SK-N-SH (cell line): ENCODE measurements at regions not wholly inside any gene's neighbourhood (a gene's known extent, or its start where the extent isn't known, plus 50 kb on each side); places are given as distances from the start of the nearest gene placed in this dataset.

Source experiments
- CTCF ChIA-PET: fragments of 300-600, 350-600 bp; formaldehyde crosslinking; extraction: SDS; loops from one replicate; lab custom pipeline; 2021; lab: Yijun Ruan, JAX
- POLR2A ChIA-PET: fragments of 350-600 bp; sonication (Branson Sonifier 250); formaldehyde crosslinking; extraction: SDS; loops from one replicate; lab custom pipeline; 2020; ENCODE audit warnings: antibody characterized with exemption, inconsistent platforms; lab: Yijun Ruan, JAX
- DNase-seq: peaks from one replicate; pipeline ENCODE4 v3.0.0; 2012
- H2AFZ ChIP-seq: fragments of 200-600 bp; sonication (generic); 2 replicates; pipeline ENCODE4 v1.8.1; 2016; ENCODE audit warnings: antibody characterized with exemption, mild to moderate bottlenecking, low read depth
- H3F3A ChIP-seq: fragments of 200-600 bp; sonication (generic); replicated peaks from 2 replicates; pipeline ENCODE3; 2016; ENCODE audit warnings: antibody characterized with exemption, mild to moderate bottlenecking; ENCODE audit not compliant: insufficient read depth
- H3K27ac ChIP-seq, 2 experiments: fragments of 200-500 bp in 1 of 2; fragments of 200-600 bp in 1 of 2; sonication (Bioruptor generic) in 1 of 2; sonication (generic), shearing (Covaris generic) in 1 of 2; 2 replicates each; pipeline versions ENCODE4 v1.5.1 to v1.6.1; 2014 to 2016; ENCODE audit warnings: low read depth in 2 of 2, inconsistent platforms in 1 of 2, low read length in 1 of 2, mild to moderate bottlenecking in 1 of 2, mixed read lengths in 1 of 2
- H3K27me3 ChIP-seq: fragments of 200-600 bp; sonication (generic), shearing (Covaris generic); 2 replicates; pipeline ENCODE4 v1.6.1; 2016; ENCODE audit warnings: mixed run types; ENCODE audit not compliant: insufficient read depth
- H3K36me3 ChIP-seq, 2 experiments: fragments of 200-500 bp in 1 of 2; fragments of 200-600 bp in 1 of 2; sonication (Bioruptor generic) in 1 of 2; sonication (generic) in 1 of 2; replicated peaks in 1 of 2; 2 replicates each; pipeline versions ENCODE3 to v1.5.1; 2014 to 2016; ENCODE audit warnings: low read length in 1 of 2, mild to moderate bottlenecking in 1 of 2; ENCODE audit not compliant: insufficient read depth in 2 of 2, control insufficient read depth in 1 of 2
- H3K4me1 ChIP-seq, 2 experiments: fragments of 200-500 bp in 1 of 2; fragments of 200-600 bp in 1 of 2; sonication (Bioruptor generic) in 1 of 2; sonication (generic), shearing (Covaris generic) in 1 of 2; 2 replicates each; pipeline versions ENCODE4 v1.5.1 to v1.6.1; 2014 to 2016; ENCODE audit warnings: low read depth in 1 of 2, low read length in 1 of 2, mixed run types in 1 of 2; ENCODE audit not compliant: insufficient read depth in 2 of 2, control insufficient read depth in 1 of 2
- H3K4me2 ChIP-seq: fragments of 200-600 bp; sonication (generic), shearing (Covaris generic); 2 replicates; pipeline ENCODE4 v1.6.1; 2017; ENCODE audit warnings: mixed run types
- H3K4me3 ChIP-seq, 2 experiments: fragments of 200-500 bp in 1 of 2; fragments of 200-600 bp in 1 of 2; sonication (Bioruptor generic) in 1 of 2; sonication (generic), shearing (Covaris generic) in 1 of 2; 2 replicates each; pipeline versions ENCODE4 v1.5.1 to v1.8.1; 2014 to 2016; ENCODE audit warnings: low read depth in 2 of 2, inconsistent platforms in 1 of 2, low read length in 1 of 2, mild to moderate bottlenecking in 1 of 2, mixed read lengths in 1 of 2, moderate library complexity in 1 of 2
- H3K79me2 ChIP-seq: fragments of 200-600 bp; sonication (generic); 2 replicates; pipeline ENCODE4 v1.8.1; 2017; ENCODE audit warnings: mild to moderate bottlenecking; ENCODE audit not compliant: insufficient read depth
- H3K9ac ChIP-seq: fragments of 200-600 bp; sonication (generic); 2 replicates; pipeline ENCODE4 v1.6.1; 2017; ENCODE audit warnings: mixed run types
- H3K9me2 ChIP-seq: fragments of 200-600 bp; sonication (generic); 2 replicates; pipeline ENCODE4 v1.6.1; 2017; ENCODE audit warnings: mixed run types
- H3K9me3 ChIP-seq: fragments of 200-600 bp; sonication (generic); 2 replicates; pipeline ENCODE4 v1.6.1; 2017; ENCODE audit warnings: mixed run types, mild to moderate bottlenecking, moderate library complexity
- H4K20me1 ChIP-seq: fragments of 200-600 bp; sonication (generic); 2 replicates; pipeline ENCODE4 v1.6.1; 2017; ENCODE audit warnings: mild to moderate bottlenecking, mixed run types; ENCODE audit not compliant: insufficient read depth
- CHD2 ChIP-seq: fragments of 150-350 bp; IDR thresholded peaks from 2 replicates; pipeline ENCODE4 v1.6.1; 2018; ENCODE audit warnings: low read length; ENCODE audit not compliant: partially characterized antibody
- FOSL2 ChIP-seq: IDR thresholded peaks from 2 replicates; pipeline ENCODE4 v1.4.0; 2012; ENCODE audit warnings: low read depth, mild to moderate bottlenecking, moderate library complexity, borderline replicate concordance
- FOXJ3 ChIP-seq: sonication (generic); formaldehyde crosslinking; IDR thresholded peaks from 2 replicates; pipeline ENCODE4 v1.5.1; 2020; ENCODE audit warnings: mild to moderate bottlenecking, missing genetic modification reagents
- FOXM1 ChIP-seq: IDR thresholded peaks from 2 replicates; pipeline ENCODE4 v1.4.0; 2012; ENCODE audit warnings: low read depth, mild to moderate bottlenecking
- JUND ChIP-seq: IDR thresholded peaks from 2 replicates; pipeline ENCODE4 v1.4.0; 2012
- MEF2A ChIP-seq: IDR thresholded peaks from 2 replicates; pipeline ENCODE4 v1.4.0; 2012; ENCODE audit warnings: low read depth, borderline replicate concordance
- NRF1 ChIP-seq: IDR thresholded peaks from 2 replicates; pipeline ENCODE4 v1.6.1; 2012; ENCODE audit warnings: low read depth, mild to moderate bottlenecking, low read length
- RCOR1 ChIP-seq: fragments of 150-350 bp; IDR thresholded peaks from 2 replicates; pipeline ENCODE4 v1.6.1; 2017; ENCODE audit warnings: antibody characterized with exemption, low read length
- RXRA ChIP-seq: IDR thresholded peaks from 2 replicates; pipeline ENCODE4 v1.4.0; 2012; ENCODE audit warnings: low read depth, mild to moderate bottlenecking, borderline replicate concordance
- TAF1 ChIP-seq: IDR thresholded peaks from 2 replicates; pipeline ENCODE4 v1.6.1; 2012; ENCODE audit warnings: low read depth, mild to moderate bottlenecking, low read length, moderate library complexity, borderline replicate concordance
- YY1 ChIP-seq: IDR thresholded peaks from 2 replicates; pipeline ENCODE4 v1.4.0; 2012; ENCODE audit warnings: low read depth, mild to moderate bottlenecking
- WGBS: methylation state at CpG from one replicate; pipeline ENCODE4 v1.1.6; 2017; ENCODE audit warnings: low lambda C conversion rate; 5-methylcytosine and 5-hydroxymethylcytosine counted together
- TF ChIP-seq, protein P1 (sequence below): IDR thresholded peaks from 2 replicates; pipeline ENCODE4 v1.4.0; 2012; ENCODE audit warnings: low read depth, borderline replicate concordance
- TF ChIP-seq, protein P2 (sequence below): IDR thresholded peaks from 2 replicates; pipeline ENCODE4 v1.6.1; 2012; ENCODE audit warnings: mild to moderate bottlenecking, low read depth, low read length, moderate library complexity
- TF ChIP-seq, protein P3 (sequence below): IDR thresholded peaks from 2 replicates; pipeline ENCODE4 v1.4.0; 2012; ENCODE audit warnings: low read depth

DNA sequence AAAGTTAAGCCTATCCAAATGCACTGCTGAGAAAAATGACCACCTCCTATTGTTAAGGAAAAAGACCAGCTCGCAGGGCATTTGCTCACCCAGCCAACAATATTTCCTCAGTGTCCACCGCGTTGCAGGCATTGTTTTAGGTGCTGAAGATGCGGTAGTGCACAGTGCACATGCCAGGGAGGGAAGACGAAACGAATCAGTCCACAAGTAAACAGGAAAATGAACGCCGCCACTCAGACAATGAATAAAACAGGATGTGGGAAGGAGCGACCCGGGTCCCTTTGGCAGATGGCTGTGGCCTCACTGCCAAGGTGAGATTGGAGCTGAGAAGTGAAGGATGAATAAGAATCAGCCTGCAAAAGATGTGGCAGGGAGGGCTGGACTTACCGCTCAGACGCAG lies 249.2 kb downstream of the FOXL1 start:
- H2AFZ ChIP-seq: no peak overlapping the region
- TF ChIP-seq, protein P1, sequence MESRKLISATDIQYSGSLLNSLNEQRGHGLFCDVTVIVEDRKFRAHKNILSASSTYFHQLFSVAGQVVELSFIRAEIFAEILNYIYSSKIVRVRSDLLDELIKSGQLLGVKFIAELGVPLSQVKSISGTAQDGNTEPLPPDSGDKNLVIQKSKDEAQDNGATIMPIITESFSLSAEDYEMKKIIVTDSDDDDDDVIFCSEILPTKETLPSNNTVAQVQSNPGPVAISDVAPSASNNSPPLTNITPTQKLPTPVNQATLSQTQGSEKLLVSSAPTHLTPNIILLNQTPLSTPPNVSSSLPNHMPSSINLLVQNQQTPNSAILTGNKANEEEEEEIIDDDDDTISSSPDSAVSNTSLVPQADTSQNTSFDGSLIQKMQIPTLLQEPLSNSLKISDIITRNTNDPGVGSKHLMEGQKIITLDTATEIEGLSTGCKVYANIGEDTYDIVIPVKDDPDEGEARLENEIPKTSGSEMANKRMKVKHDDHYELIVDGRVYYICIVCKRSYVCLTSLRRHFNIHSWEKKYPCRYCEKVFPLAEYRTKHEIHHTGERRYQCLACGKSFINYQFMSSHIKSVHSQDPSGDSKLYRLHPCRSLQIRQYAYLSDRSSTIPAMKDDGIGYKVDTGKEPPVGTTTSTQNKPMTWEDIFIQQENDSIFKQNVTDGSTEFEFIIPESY: no peak
- TF ChIP-seq CHD2: no peak
- TF ChIP-seq FOSL2: no peak
- no peak for TF ChIP-seq YY1
- no peak for TF ChIP-seq TAF1
- no peak for TF ChIP-seq RCOR1
- TF ChIP-seq FOXM1: no peak
- no peak for TF ChIP-seq FOXJ3 (CRISPR knock-in tag)
- TF ChIP-seq, protein P2, sequence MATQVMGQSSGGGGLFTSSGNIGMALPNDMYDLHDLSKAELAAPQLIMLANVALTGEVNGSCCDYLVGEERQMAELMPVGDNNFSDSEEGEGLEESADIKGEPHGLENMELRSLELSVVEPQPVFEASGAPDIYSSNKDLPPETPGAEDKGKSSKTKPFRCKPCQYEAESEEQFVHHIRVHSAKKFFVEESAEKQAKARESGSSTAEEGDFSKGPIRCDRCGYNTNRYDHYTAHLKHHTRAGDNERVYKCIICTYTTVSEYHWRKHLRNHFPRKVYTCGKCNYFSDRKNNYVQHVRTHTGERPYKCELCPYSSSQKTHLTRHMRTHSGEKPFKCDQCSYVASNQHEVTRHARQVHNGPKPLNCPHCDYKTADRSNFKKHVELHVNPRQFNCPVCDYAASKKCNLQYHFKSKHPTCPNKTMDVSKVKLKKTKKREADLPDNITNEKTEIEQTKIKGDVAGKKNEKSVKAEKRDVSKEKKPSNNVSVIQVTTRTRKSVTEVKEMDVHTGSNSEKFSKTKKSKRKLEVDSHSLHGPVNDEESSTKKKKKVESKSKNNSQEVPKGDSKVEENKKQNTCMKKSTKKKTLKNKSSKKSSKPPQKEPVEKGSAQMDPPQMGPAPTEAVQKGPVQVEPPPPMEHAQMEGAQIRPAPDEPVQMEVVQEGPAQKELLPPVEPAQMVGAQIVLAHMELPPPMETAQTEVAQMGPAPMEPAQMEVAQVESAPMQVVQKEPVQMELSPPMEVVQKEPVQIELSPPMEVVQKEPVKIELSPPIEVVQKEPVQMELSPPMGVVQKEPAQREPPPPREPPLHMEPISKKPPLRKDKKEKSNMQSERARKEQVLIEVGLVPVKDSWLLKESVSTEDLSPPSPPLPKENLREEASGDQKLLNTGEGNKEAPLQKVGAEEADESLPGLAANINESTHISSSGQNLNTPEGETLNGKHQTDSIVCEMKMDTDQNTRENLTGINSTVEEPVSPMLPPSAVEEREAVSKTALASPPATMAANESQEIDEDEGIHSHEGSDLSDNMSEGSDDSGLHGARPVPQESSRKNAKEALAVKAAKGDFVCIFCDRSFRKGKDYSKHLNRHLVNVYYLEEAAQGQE: no peak
- no peak for TF ChIP-seq RXRA
- no peak for TF ChIP-seq JUND
- no peak for TF ChIP-seq MEF2A
- TF ChIP-seq, protein P3, sequence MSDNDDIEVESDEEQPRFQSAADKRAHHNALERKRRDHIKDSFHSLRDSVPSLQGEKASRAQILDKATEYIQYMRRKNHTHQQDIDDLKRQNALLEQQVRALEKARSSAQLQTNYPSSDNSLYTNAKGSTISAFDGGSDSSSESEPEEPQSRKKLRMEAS: no peak
- no peak for TF ChIP-seq NRF1
- peaks cover 92% of the 10 kb centered on the region for H3K27me3 ChIP-seq
- no peak overlapping the region for H3K4me3 ChIP-seq
- no peaks in the 10 kb centered on the region for H3K9me2 ChIP-seq
- H3K9ac ChIP-seq: no peak overlapping the region
- ChIA-PET POLR2A (no interaction called here), CTCF (no interaction called here)
- no peak overlapping the region for H3K27ac ChIP-seq
- no peak for DNase-seq
- H4K20me1 ChIP-seq: no peaks in the 10 kb centered on the region
- H3K4me2 ChIP-seq: no peak overlapping the region
- H3K36me3 ChIP-seq: no peaks in the 10 kb centered on the region
- H3K79me2 ChIP-seq: no peaks in the 10 kb centered on the region
- H3K9me3 ChIP-seq: no peaks in the 10 kb centered on the region
- no peaks in the 10 kb centered on the region; a peak in 1 of 4 replicates for H3K4me1 ChIP-seq
- peaks cover 9% of the 10 kb centered on the region for H3F3A ChIP-seq
- WGBS: 24% methylated on average over 12 of the region's 12 CpGs
